GM12878 (cell line): ENCODE measurements at regions not wholly inside any gene's neighbourhood (a gene's known extent, or its start where the extent isn't known, plus 50 kb on each side); places are given as distances from the start of the nearest gene placed in this dataset.

Experiments
- ATAC-seq: fragments of 200-7000 bp; cut with Tn5 transposase; 3 replicates; pipeline ENCODE4 v1.9.1; 2020; ENCODE audit warnings: mild to moderate bottlenecking, moderate library complexity
- BruUV-seq: library from RNA; stranded (reverse); fragments of 400-500 nt; replicated peaks from 2 replicates; lab custom pipeline; 2021; lab: Mats Ljungman, UMichigan
- CTCF ChIA-PET: fragments of 300-600 bp; sonication (Branson Sonifier 250); formaldehyde crosslinking; extraction: SDS; loops from one replicate; lab custom pipeline; 2021; ENCODE audit warnings: inconsistent platforms; lab: Yijun Ruan, JAX
- POLR2A ChIA-PET: fragments of 350-600 bp; formaldehyde crosslinking; extraction: SDS; loops from one replicate; lab custom pipeline; 2021; ENCODE audit warnings: inconsistent platforms; lab: Charles Lee
- RAD21 ChIA-PET: fragments of 300-600 bp; sonication (Branson Sonifier 250); formaldehyde crosslinking; loops from one replicate; lab custom pipeline; 2023; ENCODE audit warnings: antibody characterized with exemption; ENCODE audit not compliant: unreplicated experiment; lab: Charles Lee
- SMC1A ChIA-PET: fragments of 300-600 bp; sonication (Branson Sonifier 250); formaldehyde crosslinking; loops from one replicate; lab custom pipeline; 2023; ENCODE audit not compliant: unreplicated experiment, uncharacterized antibody; lab: Charles Lee
- DNase-seq: peaks from one replicate; pipeline ENCODE4 v3.0.0-alpha.2; 2011; ENCODE audit warnings: low read depth, low spot score
- FAIRE-seq: peaks from 3 replicates; lab custom pipeline; 2011; peaks lifted over from hg19 to GRCh38; lab: Jason Lieb, UNC
- H2AFZ ChIP-seq: 2 replicates; pipeline ENCODE4 v1.6.0; 2011; ENCODE audit warnings: low read depth, low read length, control low read depth; ENCODE audit not compliant: control insufficient read depth
- H3K27ac ChIP-seq: 2 replicates; pipeline ENCODE4 v1.5.1; 2011; ENCODE audit warnings: control low read depth; ENCODE audit not compliant: control insufficient read depth, insufficient read depth
- H3K27me3 ChIP-seq, 2 experiments: replicated peaks in 1 of 2; 2 replicates each; pipeline versions ENCODE4 v1.6.0 to v1.6.1; 2011; ENCODE audit warnings: low read length in 1 of 2; ENCODE audit not compliant: control insufficient read depth in 2 of 2, insufficient read depth in 2 of 2
- H3K36me3 ChIP-seq, 2 experiments: 2 replicates each; pipeline ENCODE4 v1.5.1; 2011; ENCODE audit warnings: low read length in 1 of 2; ENCODE audit not compliant: control insufficient read depth in 2 of 2, insufficient read depth in 2 of 2
- H3K4me1 ChIP-seq: 2 replicates; pipeline ENCODE4 v1.6.1; 2011; ENCODE audit warnings: mild to moderate bottlenecking, low read length, moderate library complexity, mixed read lengths; ENCODE audit not compliant: control insufficient read depth, insufficient read depth
- H3K4me2 ChIP-seq: 2 replicates; pipeline ENCODE4 v1.6.0; 2011; ENCODE audit warnings: control low read depth; ENCODE audit not compliant: control insufficient read depth, insufficient read depth
- H3K4me3 ChIP-seq: fragments of 200-600 bp; sonication (generic); 2 replicates; pipeline ENCODE4 v1.5.1; 2016
- H3K79me2 ChIP-seq: 2 replicates; pipeline ENCODE4 v1.6.0; 2011; ENCODE audit warnings: low read length; ENCODE audit not compliant: control insufficient read depth, insufficient read depth
- H3K9ac ChIP-seq: 2 replicates; pipeline ENCODE4 v1.8.0; 2011; ENCODE audit warnings: low read length, control low read depth, mixed read lengths; ENCODE audit not compliant: control insufficient read depth, insufficient read depth
- H3K9me3 ChIP-seq: replicated peaks from 3 replicates; pipeline ENCODE4 v1.5.1; 2011; ENCODE audit warnings: mild to moderate bottlenecking, low read length; ENCODE audit not compliant: control insufficient read depth, insufficient read depth
- H4K20me1 ChIP-seq: 2 replicates; pipeline ENCODE4 v1.6.0; 2011; ENCODE audit not compliant: control insufficient read depth, insufficient read depth
- ASH2L ChIP-seq: fragments of 300-600, 200-600 bp; sonication (generic); IDR thresholded peaks from 2 replicates; pipeline ENCODE4 v1.6.1; 2017; ENCODE audit warnings: low read depth, mild to moderate bottlenecking, borderline replicate concordance
- CHD1 ChIP-seq: IDR thresholded peaks from 2 replicates; pipeline ENCODE4 v1.6.1; 2012; ENCODE audit warnings: low read depth, low read length, improper control_type of control experiment
- CHD2 ChIP-seq: IDR thresholded peaks from 2 replicates; pipeline ENCODE4 v1.6.1; 2011; ENCODE audit warnings: low read depth, low read length, improper control_type of control experiment, borderline replicate concordance
- CHD4 ChIP-seq: fragments of 200-600 bp; sonication (generic); IDR thresholded peaks from 2 replicates; pipeline ENCODE4 v1.6.1; 2016; ENCODE audit warnings: mild to moderate bottlenecking
- FOXM1 ChIP-seq: IDR thresholded peaks from 2 replicates; pipeline ENCODE4 v1.6.1; 2012; ENCODE audit warnings: low read depth, mild to moderate bottlenecking, inconsistent platforms, low read length, moderate library complexity
- HCFC1 ChIP-seq: fragments of 150-350 bp; IDR thresholded peaks from 2 replicates; pipeline ENCODE4 v1.6.1; 2014; ENCODE audit warnings: low read length
- LARP7 ChIP-seq: fragments of 450-650 bp; IDR thresholded peaks from 2 replicates; pipeline ENCODE4 v1.6.1; 2017; ENCODE audit warnings: mild to moderate bottlenecking
- PAX8 ChIP-seq: fragments of 450-650 bp; IDR thresholded peaks from 2 replicates; pipeline ENCODE4 v1.6.1; 2017; ENCODE audit warnings: mild to moderate bottlenecking, moderate library complexity
- SMARCA5 ChIP-seq: fragments of 450-650 bp; IDR thresholded peaks from 2 replicates; pipeline ENCODE4 v1.6.1; 2017; ENCODE audit warnings: mild to moderate bottlenecking
- STAT1 ChIP-seq: fragments of 450-650 bp; conservative IDR thresholded peaks from 2 replicates; pipeline ENCODE4 v1.6.1; 2014; ENCODE audit warnings: antibody characterized with exemption, mild to moderate bottlenecking
- TARDBP ChIP-seq: IDR thresholded peaks from 2 replicates; pipeline ENCODE4 v1.6.1; 2016; ENCODE audit warnings: borderline replicate concordance
- ZZZ3 ChIP-seq: IDR thresholded peaks from 2 replicates; pipeline ENCODE4 v1.6.1; 2011; ENCODE audit warnings: low read depth; ENCODE audit not compliant: control insufficient read depth, insufficient read length
- WGBS: methylation state at CpG from one replicate; pipeline ENCODE4 v1.1.6; 2016; ENCODE audit warnings: low lambda C conversion rate; ENCODE audit not compliant: insufficient replicate concordance, insufficient coverage; ENCODE audit errors: missing lambda C conversion rate; 5-methylcytosine and 5-hydroxymethylcytosine counted together
- in situ Hi-C: fragments of 300-500 bp; cut with MboI; formaldehyde crosslinking; loops from 9 replicates; pipeline ENCODE4 v1.14.3; 2018; ENCODE audit warnings: mixed read lengths
- intact Hi-C: fragments of 100-400 bp; cut with micrococcal nuclease; formaldehyde crosslinking; loops from one replicate; pipeline ENCODE4 v1.14.2; 2022; ENCODE audit not compliant: unreplicated experiment
- TF ChIP-seq, protein P1 (sequence below): IDR thresholded peaks from 2 replicates; pipeline ENCODE4 v1.6.1; 2012; ENCODE audit warnings: low read length, inconsistent platforms
- TF ChIP-seq, protein P2 (sequence below): fragments of 450-650 bp; formaldehyde crosslinking; IDR thresholded peaks from 2 replicates; pipeline ENCODE4 v1.4.0; 2022; ENCODE audit warnings: mild to moderate bottlenecking, moderate library complexity

DNA sequence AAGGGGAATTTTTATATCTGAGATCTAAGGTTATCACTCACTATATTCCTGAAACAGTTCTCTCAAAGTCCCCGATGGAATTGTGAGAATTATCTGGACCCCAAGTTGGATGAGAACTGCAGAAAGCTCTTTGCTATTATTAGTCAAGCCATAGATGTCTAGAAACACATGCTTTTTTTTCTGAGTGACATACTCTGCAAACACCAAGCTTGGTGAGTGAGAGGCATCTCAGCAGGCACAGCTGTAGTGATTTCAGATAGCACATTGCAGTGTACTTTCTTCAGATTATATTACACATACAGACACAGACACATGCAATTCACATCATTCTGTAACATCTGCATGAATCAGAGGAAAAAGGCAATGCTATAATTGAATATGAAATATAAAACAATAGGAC, 111.1 kb upstream of the UFL1 start (continued):
- TF ChIP-seq, protein P1, sequence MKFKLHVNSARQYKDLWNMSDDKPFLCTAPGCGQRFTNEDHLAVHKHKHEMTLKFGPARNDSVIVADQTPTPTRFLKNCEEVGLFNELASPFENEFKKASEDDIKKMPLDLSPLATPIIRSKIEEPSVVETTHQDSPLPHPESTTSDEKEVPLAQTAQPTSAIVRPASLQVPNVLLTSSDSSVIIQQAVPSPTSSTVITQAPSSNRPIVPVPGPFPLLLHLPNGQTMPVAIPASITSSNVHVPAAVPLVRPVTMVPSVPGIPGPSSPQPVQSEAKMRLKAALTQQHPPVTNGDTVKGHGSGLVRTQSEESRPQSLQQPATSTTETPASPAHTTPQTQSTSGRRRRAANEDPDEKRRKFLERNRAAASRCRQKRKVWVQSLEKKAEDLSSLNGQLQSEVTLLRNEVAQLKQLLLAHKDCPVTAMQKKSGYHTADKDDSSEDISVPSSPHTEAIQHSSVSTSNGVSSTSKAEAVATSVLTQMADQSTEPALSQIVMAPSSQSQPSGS: no peak
- TF ChIP-seq LARP7 (no peak), CHD2 (no peak), SMARCA5 (no peak), HCFC1 (no peak), ASH2L (no peak), PAX8 (no peak)
- TF ChIP-seq, protein P2, sequence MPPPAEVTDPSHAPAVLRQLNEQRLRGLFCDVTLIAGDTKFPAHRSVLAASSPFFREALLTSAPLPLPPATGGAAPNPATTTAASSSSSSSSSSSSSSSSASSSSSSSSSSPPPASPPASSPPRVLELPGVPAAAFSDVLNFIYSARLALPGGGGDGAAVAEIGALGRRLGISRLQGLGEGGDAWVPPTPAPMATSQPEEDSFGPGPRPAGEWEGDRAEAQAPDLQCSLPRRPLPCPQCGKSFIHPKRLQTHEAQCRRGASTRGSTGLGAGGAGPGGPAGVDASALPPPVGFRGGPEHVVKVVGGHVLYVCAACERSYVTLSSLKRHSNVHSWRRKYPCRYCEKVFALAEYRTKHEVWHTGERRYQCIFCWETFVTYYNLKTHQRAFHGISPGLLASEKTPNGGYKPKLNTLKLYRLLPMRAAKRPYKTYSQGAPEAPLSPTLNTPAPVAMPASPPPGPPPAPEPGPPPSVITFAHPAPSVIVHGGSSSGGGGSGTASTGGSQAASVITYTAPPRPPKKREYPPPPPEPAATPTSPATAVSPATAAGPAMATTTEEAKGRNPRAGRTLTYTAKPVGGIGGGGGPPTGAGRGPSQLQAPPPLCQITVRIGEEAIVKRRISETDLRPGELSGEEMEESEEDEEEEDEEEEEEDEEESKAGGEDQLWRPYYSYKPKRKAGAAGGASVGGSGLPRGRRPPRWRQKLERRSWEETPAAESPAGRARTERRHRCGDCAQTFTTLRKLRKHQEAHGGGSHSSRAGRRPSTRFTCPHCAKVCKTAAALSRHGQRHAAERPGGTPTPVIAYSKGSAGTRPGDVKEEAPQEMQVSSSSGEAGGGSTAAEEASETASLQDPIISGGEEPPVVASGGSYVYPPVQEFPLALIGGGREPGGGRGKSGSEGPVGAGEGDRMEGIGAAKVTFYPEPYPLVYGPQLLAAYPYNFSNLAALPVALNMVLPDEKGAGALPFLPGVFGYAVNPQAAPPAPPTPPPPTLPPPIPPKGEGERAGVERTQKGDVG (CRISPR knock-in tag): no peak

DNA sequence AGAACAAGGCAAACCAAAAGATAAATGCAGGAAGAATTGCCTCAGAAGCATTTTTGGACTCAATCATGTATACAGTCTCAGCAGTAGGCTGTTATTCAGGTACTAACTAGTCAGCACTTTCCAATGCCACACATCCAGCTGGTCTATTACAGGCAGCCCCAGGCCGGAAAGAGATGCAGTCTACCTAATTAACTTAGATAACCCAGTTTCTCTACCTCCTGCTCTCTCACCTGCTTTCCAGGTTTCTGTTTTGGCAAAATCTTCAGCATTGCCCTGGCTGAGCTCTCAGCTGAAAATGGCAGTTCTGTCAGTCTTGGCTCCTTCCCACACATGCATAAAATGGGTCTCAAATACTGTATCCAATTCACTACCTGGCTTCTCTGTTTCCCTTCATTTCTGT, 101.3 kb upstream of the UFL1 start:
- Histone ChIP-seq H3K4me1 (no peaks in the 10 kb centered on the region), H4K20me1 (no peaks in the 10 kb centered on the region), H3K9me3 (no peaks in the 10 kb centered on the region), H3K27ac (no peak overlapping the region), H3K9ac (no peak overlapping the region), H3K79me2 (no peaks in the 10 kb centered on the region), H2AFZ (no peak overlapping the region), H3K27me3 (no peaks in the 10 kb centered on the region), H3K4me3 (no peak overlapping the region), H3K4me2 (no peak overlapping the region), H3K36me3 (no peaks in the 10 kb centered on the region)
- RAD21 ChIA-PET: no interaction called here
- ATAC-seq: no peak
- BruUV-seq: no TSS peak
- TF ChIP-seq CHD1 (no peak), ZZZ3 (no peak), STAT1 (no peak), TARDBP (no peak), FOXM1 (no peak), CHD4 (no peak)
- WGBS: 0% methylated on average over 1 of the region's 1 CpG
- POLR2A ChIA-PET: no interaction called here
- intact Hi-C loops: no loop called here
- CTCF ChIA-PET: no interaction called here
- SMC1A ChIA-PET: no interaction called here
- FAIRE-seq: no peak
- no peak for DNase-seq
- in situ Hi-C loops: no loop called here
